IMR-90 (cell line): ENCODE measurements at regions not wholly inside any gene's neighbourhood (a gene's known extent, or its start where the extent isn't known, plus 50 kb on each side); places are given as distances from the start of the nearest gene placed in this dataset.

Source experiments
- ATAC-seq: fragments of 200-7000 bp; cut with Tn5 transposase; 2 replicates; pipeline ENCODE4 v1.9.1; 2020; ENCODE audit warnings: low read depth, mild to moderate bottlenecking, moderate library complexity
- BruUV-seq: library from RNA; stranded (reverse); fragments of 400-500 nt; replicated peaks from 2 replicates; lab custom pipeline; 2021; lab: Mats Ljungman, UMichigan
- CTCF ChIA-PET: fragments of 300-600 bp; formaldehyde crosslinking; extraction: SDS; loops from one replicate; lab custom pipeline; 2021; ENCODE audit warnings: antibody characterized with exemption; lab: Yijun Ruan, JAX
- POLR2A ChIA-PET: fragments of 300-600 bp; sonication (Branson Sonifier 250); formaldehyde crosslinking; loops from one replicate; lab custom pipeline; 2022; ENCODE audit warnings: antibody characterized with exemption; ENCODE audit not compliant: unreplicated experiment; lab: Charles Lee
- DNase-seq: peaks from one replicate; pipeline ENCODE4 v3.0.0; 2013
- H2AFZ ChIP-seq: replicated peaks from 2 replicates; pipeline ENCODE3; 2013; ENCODE audit warnings: low read length, mild to moderate bottlenecking; ENCODE audit not compliant: poor library complexity
- H2AK5ac ChIP-seq: 2 replicates; pipeline ENCODE4 v1.6.1; 2013; ENCODE audit warnings: low read depth, low read length, inconsistent platforms
- H2AK9ac ChIP-seq: replicated peaks from 2 replicates; pipeline ENCODE3; 2013; ENCODE audit warnings: mild to moderate bottlenecking, low read depth, low read length, moderate library complexity; ENCODE audit not compliant: poor library complexity
- H2BK120ac ChIP-seq: 2 replicates; pipeline ENCODE4 v1.6.1; 2013; ENCODE audit warnings: low read depth, low read length, inconsistent platforms
- H2BK15ac ChIP-seq: 3 replicates; pipeline ENCODE4 v1.6.1; 2013; ENCODE audit warnings: low read depth, low read length, inconsistent platforms
- H2BK20ac ChIP-seq: 2 replicates; pipeline ENCODE4 v1.6.1; 2013; ENCODE audit warnings: low read depth, mild to moderate bottlenecking, inconsistent platforms, low read length, moderate library complexity
- H2BK5ac ChIP-seq: 2 replicates; pipeline ENCODE4 v1.6.1; 2013; ENCODE audit warnings: mild to moderate bottlenecking, low read depth, low read length, inconsistent platforms; ENCODE audit not compliant: poor library complexity, severe bottlenecking
- H3K14ac ChIP-seq: replicated peaks from 2 replicates; pipeline ENCODE4 v1.6.1; 2013; ENCODE audit warnings: low read depth, low read length, inconsistent platforms
- H3K18ac ChIP-seq: 2 replicates; pipeline ENCODE4 v1.6.1; 2013; ENCODE audit warnings: low read depth, low read length, control low read depth
- H3K23ac ChIP-seq: 2 replicates; pipeline ENCODE4 v1.6.1; 2013; ENCODE audit warnings: low read depth, low read length, inconsistent platforms
- H3K27ac ChIP-seq: 2 replicates; pipeline ENCODE4 v1.5.1; 2013; ENCODE audit warnings: mild to moderate bottlenecking, control low read depth, low read length; ENCODE audit not compliant: insufficient read depth
- H3K27me3 ChIP-seq: 2 replicates; pipeline ENCODE4 v1.6.1; 2013; ENCODE audit warnings: low read length; ENCODE audit not compliant: control insufficient read depth, insufficient read depth
- H3K36me3 ChIP-seq: 2 replicates; pipeline ENCODE4 v1.6.1; 2013; ENCODE audit warnings: low read length, mixed read lengths; ENCODE audit not compliant: control insufficient read depth, insufficient read depth
- H3K4ac ChIP-seq: 2 replicates; pipeline ENCODE4 v1.6.1; 2013; ENCODE audit warnings: low read depth, low read length, inconsistent platforms
- H3K4me1 ChIP-seq: 2 replicates; pipeline ENCODE4 v1.6.1; 2013; ENCODE audit warnings: low read length, mixed read lengths; ENCODE audit not compliant: control insufficient read depth, insufficient read depth
- H3K4me2 ChIP-seq: 2 replicates; pipeline ENCODE4 v1.6.1; 2013; ENCODE audit warnings: low read depth, mild to moderate bottlenecking, control low read depth, low read length, moderate library complexity
- H3K4me3 ChIP-seq: 2 replicates; pipeline ENCODE4 v1.5.1; 2013; ENCODE audit warnings: low read depth, mild to moderate bottlenecking, control low read depth, low read length, moderate library complexity; ENCODE audit not compliant: insufficient read depth
- H3K56ac ChIP-seq: 2 replicates; pipeline ENCODE4 v1.6.1; 2013; ENCODE audit warnings: low read length, inconsistent platforms; ENCODE audit not compliant: insufficient read depth; ENCODE audit errors: extremely low read depth
- H3K79me1 ChIP-seq, 2 experiments: 2 replicates each; pipeline ENCODE4 v1.6.1; 2013; ENCODE audit warnings: low read length in 2 of 2, inconsistent platforms in 1 of 2, low read depth in 1 of 2
- H3K9ac ChIP-seq: 2 replicates; pipeline ENCODE4 v1.6.1; 2013; ENCODE audit warnings: low read depth, low read length, control low read depth
- H3K9me1 ChIP-seq: 2 replicates; pipeline ENCODE4 v1.6.1; 2013; ENCODE audit warnings: low read length, inconsistent platforms; ENCODE audit not compliant: insufficient read depth
- H3K9me3 ChIP-seq: 2 replicates; pipeline ENCODE4 v1.6.1; 2013; ENCODE audit warnings: low read length; ENCODE audit not compliant: control insufficient read depth, insufficient read depth
- H4K20me1 ChIP-seq: 2 replicates; pipeline ENCODE4 v1.6.1; 2013; ENCODE audit warnings: low read length, inconsistent platforms; ENCODE audit not compliant: insufficient read depth
- H4K5ac ChIP-seq: 2 replicates; pipeline ENCODE4 v1.6.1; 2013; ENCODE audit warnings: mild to moderate bottlenecking, low read depth, low read length, control low read depth
- H4K8ac ChIP-seq, 2 experiments: 2 replicates each; pipeline ENCODE4 v1.6.1; 2013; ENCODE audit warnings: low read depth in 2 of 2, low read length in 2 of 2, control low read depth in 1 of 2, inconsistent platforms in 1 of 2
- H4K91ac ChIP-seq: 2 replicates; pipeline ENCODE4 v1.6.1; 2013; ENCODE audit warnings: low read depth, low read length, inconsistent platforms; ENCODE audit not compliant: insufficient read depth
- MAFK ChIP-seq: IDR thresholded peaks from 2 replicates; pipeline ENCODE4 v1.6.1; 2012; ENCODE audit warnings: low read depth, low read length, improper control_type of control experiment
- POLR2A ChIP-seq: IDR thresholded peaks from 2 replicates; pipeline ENCODE4 v1.6.1; 2012; ENCODE audit warnings: mild to moderate bottlenecking, low read depth, low read length
- RAD21 ChIP-seq: IDR thresholded peaks from 2 replicates; pipeline ENCODE4 v1.6.1; 2012; ENCODE audit warnings: low read length, improper control_type of control experiment
- WGBS, 2 experiments: methylation state at CpG; one replicate each; pipeline versions ENCODE4 v1.1.5 to v1.1.7; 2013; ENCODE audit warnings: missing lambda C conversion rate in 2 of 2; ENCODE audit not compliant: insufficient read length in 1 of 2; ENCODE audit errors: extremely low coverage in 2 of 2; 5-methylcytosine and 5-hydroxymethylcytosine counted together
- dilution Hi-C: fragments of 300-500 bp; cut with HindIII; formaldehyde crosslinking; loops from one replicate; pipeline ENCODE4 v1.14.3; 2018; ENCODE audit warnings: low sequenced_read_pairs; ENCODE audit not compliant: unreplicated experiment
- in situ Hi-C: fragments of 300-500 bp; cut with MboI; formaldehyde crosslinking; loops from 3 replicates; pipeline ENCODE4 v1.14.3; 2019; ENCODE audit warnings: low sequenced_read_pairs, inconsistent platforms, mixed read lengths
- intact Hi-C: fragments of 100-400 bp; cut with micrococcal nuclease; formaldehyde crosslinking; loops from 2 replicates; pipeline ENCODE4 v1.10.0; 2022
- TF ChIP-seq, protein P1 (sequence below): conservative IDR thresholded peaks from 2 replicates; pipeline ENCODE4 v1.5.1; 2012; ENCODE audit warnings: mild to moderate bottlenecking, low read depth, low read length, improper control_type of control experiment
- TF ChIP-seq, protein P2 (sequence below): fragments of 150-350 bp; IDR thresholded peaks from 2 replicates; pipeline ENCODE4 v1.6.1; 2017; ENCODE audit warnings: mild to moderate bottlenecking, antibody characterized with exemption, low read length, low read depth

DNA sequence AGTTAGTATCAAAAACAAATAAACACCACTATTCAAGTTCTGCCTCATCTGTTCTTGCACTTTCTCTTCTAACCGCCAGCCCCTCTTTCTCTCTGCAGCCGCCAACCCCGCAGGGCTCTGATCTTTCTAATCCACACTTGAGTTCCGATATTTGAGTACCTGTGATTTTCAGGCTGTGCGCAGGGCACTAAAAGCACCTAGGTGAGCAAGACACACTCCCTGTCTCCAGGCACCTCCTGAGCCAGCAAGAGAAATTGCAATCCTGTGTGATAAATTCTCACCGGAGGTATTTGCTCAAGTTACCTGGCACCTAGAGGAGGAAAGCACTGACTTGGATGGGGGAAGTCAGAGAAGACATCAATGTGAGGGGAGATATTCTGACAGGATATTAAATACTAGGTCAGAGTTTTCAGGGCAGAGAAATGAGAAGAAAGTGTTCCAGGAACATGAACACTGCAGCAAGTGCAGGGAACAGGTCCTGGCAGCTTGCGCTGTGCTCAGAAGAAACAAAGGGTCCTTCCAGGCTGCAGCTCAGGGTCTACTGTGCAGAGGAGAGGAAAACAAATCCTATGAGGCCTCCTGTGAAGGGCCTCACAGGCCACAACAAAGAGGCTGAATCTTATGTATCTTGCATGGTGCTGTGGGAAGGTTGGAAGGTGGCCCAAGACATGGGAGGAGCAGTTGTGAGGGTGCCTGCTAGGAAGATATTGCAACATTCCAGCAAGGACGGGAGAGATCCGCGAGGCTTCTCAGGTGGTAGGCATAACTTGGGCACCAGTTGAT lies 568.7 kb upstream of the MGMT start:
- Histone ChIP-seq H3K4me2 (no peak overlapping the region), H4K8ac (no peak overlapping the region), H3K27me3 (no peaks in the 10 kb centered on the region), H2AFZ (no peak overlapping the region), H3K14ac (no peak overlapping the region), H3K56ac (no peak overlapping the region), H2BK20ac (no peak overlapping the region), H3K4me3 (no peak overlapping the region), H3K79me1 (no peaks in the 10 kb centered on the region), H2AK5ac (no peak overlapping the region), H2BK5ac (no peak overlapping the region), H4K20me1 (no peaks in the 10 kb centered on the region), H3K4me1 (no peaks in the 10 kb centered on the region), H3K4ac (no peak overlapping the region), H3K27ac (no peak overlapping the region), H3K9ac (no peak overlapping the region), H3K9me3 (peaks cover 22% of the 10 kb centered on the region), H2BK120ac (no peak overlapping the region), H4K5ac (no peak overlapping the region), H4K91ac (no peak overlapping the region), H3K36me3 (no peaks in the 10 kb centered on the region), H3K23ac (no peak overlapping the region), H2AK9ac (no peak overlapping the region), H3K9me1 (no peaks in the 10 kb centered on the region), H3K18ac (no peak overlapping the region), H2BK15ac (no peak overlapping the region)
- dilution Hi-C loops = no loop called here
- TF ChIP-seq POLR2A = no peak
- TF ChIP-seq, protein P1, sequence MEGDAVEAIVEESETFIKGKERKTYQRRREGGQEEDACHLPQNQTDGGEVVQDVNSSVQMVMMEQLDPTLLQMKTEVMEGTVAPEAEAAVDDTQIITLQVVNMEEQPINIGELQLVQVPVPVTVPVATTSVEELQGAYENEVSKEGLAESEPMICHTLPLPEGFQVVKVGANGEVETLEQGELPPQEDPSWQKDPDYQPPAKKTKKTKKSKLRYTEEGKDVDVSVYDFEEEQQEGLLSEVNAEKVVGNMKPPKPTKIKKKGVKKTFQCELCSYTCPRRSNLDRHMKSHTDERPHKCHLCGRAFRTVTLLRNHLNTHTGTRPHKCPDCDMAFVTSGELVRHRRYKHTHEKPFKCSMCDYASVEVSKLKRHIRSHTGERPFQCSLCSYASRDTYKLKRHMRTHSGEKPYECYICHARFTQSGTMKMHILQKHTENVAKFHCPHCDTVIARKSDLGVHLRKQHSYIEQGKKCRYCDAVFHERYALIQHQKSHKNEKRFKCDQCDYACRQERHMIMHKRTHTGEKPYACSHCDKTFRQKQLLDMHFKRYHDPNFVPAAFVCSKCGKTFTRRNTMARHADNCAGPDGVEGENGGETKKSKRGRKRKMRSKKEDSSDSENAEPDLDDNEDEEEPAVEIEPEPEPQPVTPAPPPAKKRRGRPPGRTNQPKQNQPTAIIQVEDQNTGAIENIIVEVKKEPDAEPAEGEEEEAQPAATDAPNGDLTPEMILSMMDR = no peak
- TF ChIP-seq MAFK = no peak
- TF ChIP-seq RAD21 = no peak
- TF ChIP-seq, protein P2, sequence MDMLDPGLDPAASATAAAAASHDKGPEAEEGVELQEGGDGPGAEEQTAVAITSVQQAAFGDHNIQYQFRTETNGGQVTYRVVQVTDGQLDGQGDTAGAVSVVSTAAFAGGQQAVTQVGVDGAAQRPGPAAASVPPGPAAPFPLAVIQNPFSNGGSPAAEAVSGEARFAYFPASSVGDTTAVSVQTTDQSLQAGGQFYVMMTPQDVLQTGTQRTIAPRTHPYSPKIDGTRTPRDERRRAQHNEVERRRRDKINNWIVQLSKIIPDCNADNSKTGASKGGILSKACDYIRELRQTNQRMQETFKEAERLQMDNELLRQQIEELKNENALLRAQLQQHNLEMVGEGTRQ = no peak
- intact Hi-C loops = no loop called here
- no TSS peak for BruUV-seq
- DNase-seq (no peak), ATAC-seq (no peak)
- 62% methylated on average over 5 of the region's 10 CpGs; no CpG with 5 or more reads in 1 of the 2 experiments for WGBS, 2 experiments
- in situ Hi-C loops = no loop called here
- POLR2A ChIA-PET = no interaction called here
- CTCF ChIA-PET = no interaction called here
